GM23338 (cell line): ENCODE measurements at regions not wholly inside any gene's neighbourhood (a gene's known extent, or its start where the extent isn't known, plus 50 kb on each side); places are given as distances from the start of the nearest gene placed in this dataset.

Experiments used
- ATAC-seq: fragments of 200-7000 bp; cut with Tn5 transposase; 3 replicates; pipeline ENCODE4 v1.9.1; 2020
- DNase-seq: peaks from one replicate; pipeline ENCODE4 v3.0.0-alpha.2; 2015; ENCODE audit warnings: low spot score
- H2AFZ ChIP-seq: fragments of 200-600 bp; sonication (generic); 2 replicates; pipeline ENCODE4 v1.8.0; 2016; ENCODE audit warnings: antibody characterized with exemption, mild to moderate bottlenecking, moderate library complexity
- H3F3A ChIP-seq: fragments of 200-600 bp; sonication (generic); replicated peaks from 2 replicates; pipeline ENCODE4 v1.8.0; 2017; ENCODE audit warnings: antibody characterized with exemption, mixed run types, low read depth
- H3K27ac ChIP-seq: fragments of 200-600 bp; sonication (generic); 2 replicates; pipeline ENCODE4 v1.6.1; 2016; ENCODE audit warnings: low read depth
- H3K27me3 ChIP-seq: fragments of 200-600 bp; sonication (generic); 2 replicates; pipeline ENCODE4 v1.8.0; 2016; ENCODE audit warnings: mild to moderate bottlenecking, mixed run types, moderate library complexity; ENCODE audit not compliant: insufficient read depth
- H3K36me3 ChIP-seq: fragments of 200-600 bp; sonication (generic); 2 replicates; pipeline ENCODE4 v1.8.0; 2016; ENCODE audit warnings: mild to moderate bottlenecking; ENCODE audit not compliant: insufficient read depth
- H3K4me1 ChIP-seq: fragments of 200-600 bp; sonication (generic); 2 replicates; pipeline ENCODE4 v1.8.0; 2016; ENCODE audit warnings: mild to moderate bottlenecking, moderate library complexity; ENCODE audit not compliant: insufficient read depth
- H3K4me2 ChIP-seq: fragments of 200-600 bp; sonication (generic); 2 replicates; pipeline ENCODE4 v1.7.1; 2017; ENCODE audit warnings: mixed run types
- H3K4me3 ChIP-seq: fragments of 200-600 bp; sonication (generic); 2 replicates; pipeline ENCODE4 v1.6.1; 2016; ENCODE audit warnings: mixed run types
- H3K79me2 ChIP-seq: fragments of 200-600 bp; sonication (generic); replicated peaks from 2 replicates; pipeline ENCODE4 v1.8.0; 2017; ENCODE audit warnings: mild to moderate bottlenecking; ENCODE audit not compliant: insufficient read depth
- H3K9me2 ChIP-seq: fragments of 200-600 bp; sonication (generic); 2 replicates; pipeline ENCODE4 v1.8.0; 2017; ENCODE audit not compliant: insufficient read depth
- H4K20me1 ChIP-seq: fragments of 200-600 bp; sonication (generic); replicated peaks from 2 replicates; pipeline ENCODE4 v1.8.0; 2017; ENCODE audit warnings: mild to moderate bottlenecking; ENCODE audit not compliant: insufficient read depth
- H3K27ac Mint-ChIP-seq: 2 replicates; pipeline ENCODE4 v1.8.0; 2020; ENCODE audit warnings: inconsistent platforms, mild to moderate bottlenecking, moderate library complexity, mixed read lengths
- H3K27me3 Mint-ChIP-seq: 3 replicates; pipeline ENCODE4 v1.8.0; 2022; ENCODE audit warnings: low read depth, mild to moderate bottlenecking, moderate library complexity, mixed read lengths, inconsistent platforms; ENCODE audit not compliant: insufficient read depth, poor library complexity
- H3K36me3 Mint-ChIP-seq: 3 replicates; pipeline ENCODE4 v1.8.0; 2021; ENCODE audit warnings: low read depth, mild to moderate bottlenecking, inconsistent platforms, moderate library complexity, mixed read lengths
- H3K4me1 Mint-ChIP-seq: 3 replicates; pipeline ENCODE4 v1.8.0; 2020; ENCODE audit warnings: mild to moderate bottlenecking, inconsistent platforms, mixed read lengths
- H3K4me3 Mint-ChIP-seq: 3 replicates; pipeline ENCODE4 v1.8.0; 2021; ENCODE audit warnings: moderate library complexity, mild to moderate bottlenecking, inconsistent platforms, mixed read lengths
- H3K9me3 Mint-ChIP-seq: 3 replicates; pipeline ENCODE4 v1.8.0; 2020; ENCODE audit warnings: moderate library complexity, mild to moderate bottlenecking, inconsistent platforms, mixed read lengths
- CREB1 ChIP-seq: fragments of 250-450 bp; sonication (Bioruptor Pico); IDR thresholded peaks from 2 replicates; pipeline ENCODE4 v1.5.0; 2020; ENCODE audit warnings: low read depth, mild to moderate bottlenecking, moderate library complexity
- CTCF ChIP-seq, 2 experiments: fragments of 200-600 bp in 1 of 2; sonication (generic) in 1 of 2; conservative IDR thresholded peaks; 2 replicates each; pipeline versions ENCODE4 v1.5.1 to v1.6.1; 2016 to 2017; ENCODE audit warnings: antibody characterized with exemption in 2 of 2, low read depth in 2 of 2, mild to moderate bottlenecking in 2 of 2, moderate library complexity in 1 of 2
- EZH2 ChIP-seq: fragments of 200-600 bp; sonication (generic); IDR thresholded peaks from one replicate; pipeline ENCODE4 v1.8.0; 2017; ENCODE audit warnings: antibody characterized with exemption, mild to moderate bottlenecking, low read depth; ENCODE audit not compliant: unreplicated experiment
- EZH2phosphoT487 ChIP-seq: fragments of 200-600 bp; sonication (generic); IDR thresholded peaks from one replicate; pipeline ENCODE4 v1.8.1; 2018; ENCODE audit warnings: antibody characterized with exemption; ENCODE audit not compliant: unreplicated experiment
- JUNB ChIP-seq: IDR thresholded peaks from one replicate; pipeline ENCODE4 v1.6.1; 2016; ENCODE audit warnings: antibody characterized with exemption; ENCODE audit not compliant: unreplicated experiment
- NANOG ChIP-seq: IDR thresholded peaks from 2 replicates; pipeline ENCODE4 v1.6.1; 2016; ENCODE audit warnings: antibody characterized with exemption, borderline replicate concordance
- POLR2AphosphoS5 ChIP-seq: IDR thresholded peaks from 2 replicates; pipeline ENCODE4 v1.6.1; 2016; ENCODE audit warnings: antibody characterized with exemption, low read depth
- STAT1 ChIP-seq: IDR thresholded peaks from one replicate; pipeline ENCODE4 v1.6.1; 2016; ENCODE audit warnings: antibody characterized with exemption; ENCODE audit not compliant: unreplicated experiment
- ZNF114 ChIP-seq: fragments of 250-450 bp; sonication (Bioruptor Pico); IDR thresholded peaks from 2 replicates; pipeline ENCODE4 v1.5.0; 2020; ENCODE audit warnings: mild to moderate bottlenecking, moderate library complexity
- ZNF331 ChIP-seq: fragments of 250-450 bp; sonication (Bioruptor Pico); IDR thresholded peaks from 2 replicates; pipeline ENCODE4 v1.5.0; 2020; ENCODE audit warnings: low read depth, mild to moderate bottlenecking, moderate library complexity
- TF ChIP-seq, protein P1 (sequence below): fragments of 250-450 bp; sonication (Bioruptor Pico); IDR thresholded peaks from 2 replicates; pipeline ENCODE4 v1.5.0; 2020; ENCODE audit warnings: mild to moderate bottlenecking, moderate library complexity

GRCh38 chrX:98568795-98569194, 1685.1 kb downstream of the RPA4 start:
- Histone ChIP-seq H3K4me3 (no peak overlapping the region), H3K4me1 (peaks cover 19% of the 10 kb centered on the region), H4K20me1 (no peaks in the 10 kb centered on the region), H3K36me3 (no peaks in the 10 kb centered on the region), H2AFZ (no peak overlapping the region), H3K9me2 (no peaks in the 10 kb centered on the region), H3K79me2 (peaks cover 1% of the 10 kb centered on the region), H3F3A (no peaks in the 10 kb centered on the region), H3K27ac (no peak overlapping the region), H3K27me3 (no peaks in the 10 kb centered on the region), H3K4me2 (no peak overlapping the region)
- DNase-seq: no peak
- TF ChIP-seq CTCF (conservative IDR thresholded peaks at IDR 0.05; ENCODE audit: low read depth in 2 of 2) (no peak), JUNB (no peak)
- no peaks in the 10 kb centered on the region; the same call in 1 of the 3 replicates for H3K36me3 Mint-ChIP-seq
- ATAC-seq: no peak
- no peaks in the 10 kb centered on the region for H3K27me3 Mint-ChIP-seq
- H3K4me3 Mint-ChIP-seq: no peak overlapping the region
- H3K4me1 Mint-ChIP-seq: peaks cover 15% of the 10 kb centered on the region; the same call in 2 of the 3 replicates
- H3K9me3 Mint-ChIP-seq: no peaks in the 10 kb centered on the region; the same call in 1 of the 3 replicates
- H3K27ac Mint-ChIP-seq: no peak overlapping the region

DNA sequence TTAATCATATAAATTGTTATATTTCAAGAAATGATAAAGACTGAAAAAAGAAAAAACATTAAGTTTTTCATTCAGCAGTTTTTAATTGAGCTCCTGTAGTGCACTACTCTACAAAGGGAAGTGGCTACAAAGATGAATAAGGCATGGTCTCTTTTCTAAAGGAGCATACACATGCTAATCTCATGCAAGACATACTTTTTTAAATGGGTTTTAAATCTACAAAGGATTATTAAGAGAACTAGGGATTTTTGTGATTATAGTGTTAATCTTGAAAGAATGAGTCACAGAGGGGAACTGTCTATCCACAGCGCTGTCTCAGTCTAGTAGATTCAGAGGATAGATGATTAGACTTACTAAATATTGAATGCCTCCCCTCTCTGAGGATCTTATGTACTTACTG, 1722.2 kb downstream of the RPA4 start:
- Histone ChIP-seq H3K4me2 (peak overlapping the region; percentile 39), H4K20me1 (peaks cover 7% of the 10 kb centered on the region; the same call in 1 of the 2 replicates), H3K36me3 (no peaks in the 10 kb centered on the region), H3K4me3 (peak overlapping the region; percentile 5; the same call in 1 of the 2 replicates), H2AFZ (no peak overlapping the region), H3F3A (no peaks in the 10 kb centered on the region), H3K79me2 (peaks cover 91% of the 10 kb centered on the region), H3K9me2 (no peaks in the 10 kb centered on the region), H3K4me1 (peaks cover 45% of the 10 kb centered on the region), H3K27ac (peak overlapping the region; percentile 75), H3K27me3 (no peaks in the 10 kb centered on the region)
- Mint-ChIP-seq H3K9me3 (no peaks in the 10 kb centered on the region), H3K4me3 (no peak overlapping the region), H3K36me3 (peaks cover 10% of the 10 kb centered on the region), H3K4me1 (peaks cover 28% of the 10 kb centered on the region), H3K27ac (peak overlapping the region; percentile 75; the same call in 1 of the 2 replicates), H3K27me3 (no peaks in the 10 kb centered on the region)
- DNase-seq (no peak), ATAC-seq (no peak)
- TF ChIP-seq ZNF331 (CRISPR knock-in tag) (no peak), STAT1 (no peak), JUNB (no peak), POLR2AphosphoS5 (no peak), EZH2 (no peak), CREB1 (CRISPR knock-in tag) (no peak), NANOG (no peak), ZNF114 (CRISPR knock-in tag) (no peak), EZH2phosphoT487 (no peak), CTCF (conservative IDR thresholded peaks at IDR 0.05; ENCODE audit: low read depth in 2 of 2) (no peak)
- TF ChIP-seq, protein P1, sequence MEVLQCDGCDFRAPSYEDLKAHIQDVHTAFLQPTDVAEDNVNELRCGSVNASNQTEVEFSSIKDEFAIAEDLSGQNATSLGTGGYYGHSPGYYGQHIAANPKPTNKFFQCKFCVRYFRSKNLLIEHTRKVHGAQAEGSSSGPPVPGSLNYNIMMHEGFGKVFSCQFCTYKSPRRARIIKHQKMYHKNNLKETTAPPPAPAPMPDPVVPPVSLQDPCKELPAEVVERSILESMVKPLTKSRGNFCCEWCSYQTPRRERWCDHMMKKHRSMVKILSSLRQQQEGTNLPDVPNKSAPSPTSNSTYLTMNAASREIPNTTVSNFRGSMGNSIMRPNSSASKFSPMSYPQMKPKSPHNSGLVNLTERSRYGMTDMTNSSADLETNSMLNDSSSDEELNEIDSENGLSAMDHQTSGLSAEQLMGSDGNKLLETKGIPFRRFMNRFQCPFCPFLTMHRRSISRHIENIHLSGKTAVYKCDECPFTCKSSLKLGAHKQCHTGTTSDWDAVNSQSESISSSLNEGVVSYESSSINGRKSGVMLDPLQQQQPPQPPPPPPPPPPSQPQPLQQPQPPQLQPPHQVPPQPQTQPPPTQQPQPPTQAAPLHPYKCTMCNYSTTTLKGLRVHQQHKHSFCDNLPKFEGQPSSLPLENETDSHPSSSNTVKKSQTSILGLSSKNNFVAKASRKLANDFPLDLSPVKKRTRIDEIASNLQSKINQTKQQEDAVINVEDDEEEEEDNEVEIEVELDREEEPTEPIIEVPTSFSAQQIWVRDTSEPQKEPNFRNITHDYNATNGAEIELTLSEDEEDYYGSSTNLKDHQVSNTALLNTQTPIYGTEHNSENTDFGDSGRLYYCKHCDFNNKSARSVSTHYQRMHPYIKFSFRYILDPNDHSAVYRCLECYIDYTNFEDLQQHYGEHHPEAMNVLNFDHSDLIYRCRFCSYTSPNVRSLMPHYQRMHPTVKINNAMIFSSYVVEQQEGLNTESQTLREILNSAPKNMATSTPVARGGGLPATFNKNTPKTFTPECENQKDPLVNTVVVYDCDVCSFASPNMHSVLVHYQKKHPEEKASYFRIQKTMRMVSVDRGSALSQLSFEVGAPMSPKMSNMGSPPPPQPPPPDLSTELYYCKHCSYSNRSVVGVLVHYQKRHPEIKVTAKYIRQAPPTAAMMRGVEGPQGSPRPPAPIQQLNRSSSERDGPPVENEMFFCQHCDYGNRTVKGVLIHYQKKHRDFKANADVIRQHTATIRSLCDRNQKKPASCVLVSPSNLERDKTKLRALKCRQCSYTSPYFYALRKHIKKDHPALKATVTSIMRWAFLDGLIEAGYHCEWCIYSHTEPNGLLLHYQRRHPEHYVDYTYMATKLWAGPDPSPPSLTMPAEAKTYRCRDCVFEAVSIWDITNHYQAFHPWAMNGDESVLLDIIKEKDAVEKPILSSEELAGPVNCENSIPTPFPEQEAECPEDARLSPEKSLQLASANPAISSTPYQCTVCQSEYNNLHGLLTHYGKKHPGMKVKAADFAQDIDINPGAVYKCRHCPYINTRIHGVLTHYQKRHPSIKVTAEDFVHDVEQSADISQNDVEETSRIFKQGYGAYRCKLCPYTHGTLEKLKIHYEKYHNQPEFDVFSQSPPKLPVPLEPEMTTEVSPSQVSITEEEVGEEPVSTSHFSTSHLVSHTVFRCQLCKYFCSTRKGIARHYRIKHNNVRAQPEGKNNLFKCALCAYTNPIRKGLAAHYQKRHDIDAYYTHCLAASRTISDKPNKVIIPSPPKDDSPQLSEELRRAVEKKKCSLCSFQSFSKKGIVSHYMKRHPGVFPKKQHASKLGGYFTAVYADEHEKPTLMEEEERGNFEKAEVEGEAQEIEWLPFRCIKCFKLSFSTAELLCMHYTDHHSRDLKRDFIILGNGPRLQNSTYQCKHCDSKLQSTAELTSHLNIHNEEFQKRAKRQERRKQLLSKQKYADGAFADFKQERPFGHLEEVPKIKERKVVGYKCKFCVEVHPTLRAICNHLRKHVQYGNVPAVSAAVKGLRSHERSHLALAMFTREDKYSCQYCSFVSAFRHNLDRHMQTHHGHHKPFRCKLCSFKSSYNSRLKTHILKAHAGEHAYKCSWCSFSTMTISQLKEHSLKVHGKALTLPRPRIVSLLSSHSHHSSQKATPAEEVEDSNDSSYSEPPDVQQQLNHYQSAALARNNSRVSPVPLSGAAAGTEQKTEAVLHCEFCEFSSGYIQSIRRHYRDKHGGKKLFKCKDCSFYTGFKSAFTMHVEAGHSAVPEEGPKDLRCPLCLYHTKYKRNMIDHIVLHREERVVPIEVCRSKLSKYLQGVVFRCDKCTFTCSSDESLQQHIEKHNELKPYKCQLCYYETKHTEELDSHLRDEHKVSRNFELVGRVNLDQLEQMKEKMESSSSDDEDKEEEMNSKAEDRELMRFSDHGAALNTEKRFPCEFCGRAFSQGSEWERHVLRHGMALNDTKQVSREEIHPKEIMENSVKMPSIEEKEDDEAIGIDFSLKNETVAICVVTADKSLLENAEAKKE: no peak
